Caki2 (cell line): ENCODE measurements at regions not wholly inside any gene's neighbourhood (a gene's known extent, or its start where the extent isn't known, plus 50 kb on each side); places are given as distances from the start of the nearest gene placed in this dataset.
A peak's percentile ranks its signal among the peaks of the same experiment; 100 is the strongest.

Source experiments
- DNase-seq: peaks from one replicate; pipeline ENCODE4 v3.0.0-alpha.2; 2015; ENCODE audit warnings: low read depth
- in situ Hi-C: cut with HindIII; loops from 2 replicates; pipeline ENCODE4 v1.10.0; 2016; ENCODE audit warnings: low sequenced_read_pairs, low pct_unique_long_range_greater_than_20kb, mixed read lengths

GRCh38 chr12:19692091-19692490 lies 252.8 kb downstream of the AEBP2 start:
- in situ Hi-C loops, result no loop called here

GRCh38 chr12:19692566-19692965 lies 253.3 kb downstream of the AEBP2 start:
- no peak for DNase-seq
- in situ Hi-C loops, result no loop called here

More at GRCh38 chr12:19692091-19692490, 252.8 kb downstream of the AEBP2 start:
- no peak for DNase-seq

GRCh38 chr12:19694627-19695026 lies 255.3 kb downstream of the AEBP2 start:
- DNase-seq, result no peak

GRCh38 chr12:19695244-19696098 lies 256.2 kb downstream of the AEBP2 start:
- in situ Hi-C loops, result no loop called here
- no peak for DNase-seq

More at GRCh38 chr12:19694627-19695026, 255.3 kb downstream of the AEBP2 start:
- in situ Hi-C loops, result no loop called here

GRCh38 chr12:19700969-19701368 lies 261.7 kb downstream of the AEBP2 start:
- no peak for DNase-seq
- in situ Hi-C loops, result no loop called here

GRCh38 chr12:19704966-19705365 lies 265.7 kb downstream of the AEBP2 start:
- in situ Hi-C loops, result no loop called here
- DNase-seq, result no peak

- no peak for DNase-seq
- in situ Hi-C loops, result no loop called here
Measured at GRCh38 chr12:19706936-19707335, 267.6 kb downstream of the AEBP2 start.

GRCh38 chr12:19707948-19708409 lies 268.7 kb downstream of the AEBP2 start:
- DNase-seq, result peak; percentile 18
- in situ Hi-C loops, result no loop called here

- in situ Hi-C loops, result no loop called here
- DNase-seq, result no peak
Measured at GRCh38 chr12:19709889-19710288, 270.6 kb downstream of the AEBP2 start.

GRCh38 chr12:19710811-19711793 lies 271.8 kb downstream of the AEBP2 start:
- DNase-seq, result peak; percentile 88
- in situ Hi-C loops, result no loop called here

GRCh38 chr12:19712041-19712440 lies 272.7 kb downstream of the AEBP2 start:
- peak; percentile 51 for DNase-seq
- in situ Hi-C loops, result no loop called here

- in situ Hi-C loops, result no loop called here
- DNase-seq, result no peak
Measured at GRCh38 chr12:19718401-19718800, 279.1 kb downstream of the AEBP2 start.

GRCh38 chr12:19719672-19720071 lies 280.4 kb downstream of the AEBP2 start:
- no peak for DNase-seq
- in situ Hi-C loops, result no loop called here

GRCh38 chr12:19726122-19726521 lies 286.8 kb downstream of the AEBP2 start:
- in situ Hi-C loops, result no loop called here
- no peak for DNase-seq

GRCh38 chr12:19726592-19726991 lies 287.3 kb downstream of the AEBP2 start:
- no peak for DNase-seq
- in situ Hi-C loops, result no loop called here

- no peak for DNase-seq
- in situ Hi-C loops, result no loop called here
Measured at GRCh38 chr12:19737019-19737418, 297.7 kb downstream of the AEBP2 start.

- in situ Hi-C loops, result no loop called here
- DNase-seq, result peak; percentile 38
Measured at GRCh38 chr12:19739195-19739776, 300.0 kb downstream of the AEBP2 start.

GRCh38 chr12:19740472-19741131 lies 301.3 kb downstream of the AEBP2 start:
- no peak for DNase-seq
- in situ Hi-C loops, result no loop called here
